Dermis blood vessel endothelial cell (primary cell): ENCODE measurements at regions not wholly inside any gene's neighbourhood (a gene's known extent, or its start where the extent isn't known, plus 50 kb on each side); places are given as distances from the start of the nearest gene placed in this dataset.
"Not testable (repeated sequence)": the region's sequence is repeated elsewhere in the genome, so short reads cannot be mapped to it uniquely, and the experiment has no call there.

Source experiments
- DNase-seq: peaks from one replicate; pipeline ENCODE4 v3.0.0; 2010

DNA sequence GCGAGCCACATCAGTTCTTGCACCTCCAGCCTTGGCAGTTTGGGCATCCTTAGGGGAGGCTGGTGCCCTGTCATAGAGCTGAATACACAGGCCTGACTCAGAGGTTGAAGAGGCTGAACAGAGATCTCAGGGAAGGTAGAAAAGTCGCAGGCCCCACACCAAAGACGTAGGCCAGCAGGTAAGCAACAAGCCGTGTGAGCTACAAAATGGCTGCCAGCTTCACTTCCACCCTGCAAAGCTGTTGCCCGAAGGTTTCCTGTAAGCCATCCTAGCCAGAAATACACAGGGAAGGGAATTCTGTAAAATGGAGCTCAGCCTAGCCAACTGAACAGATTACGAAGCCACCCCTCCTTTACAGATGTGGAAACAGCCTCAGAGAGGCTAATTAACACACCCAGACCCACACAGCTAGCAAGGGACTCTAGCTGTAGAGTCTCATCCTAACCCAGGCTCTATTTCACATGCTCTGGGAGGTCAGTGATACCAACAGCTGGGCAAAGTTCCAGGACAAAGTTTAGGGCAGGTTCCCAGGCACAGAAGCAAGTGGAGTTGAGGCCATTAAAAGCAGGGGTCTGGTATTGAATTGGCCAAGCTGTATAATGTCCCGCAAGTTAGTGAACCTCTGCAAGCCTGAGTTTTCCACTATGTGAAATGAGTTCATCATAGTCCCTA is 66.3 kb upstream of the RASGRF1 start:
- DNase-seq: no peak

DNA sequence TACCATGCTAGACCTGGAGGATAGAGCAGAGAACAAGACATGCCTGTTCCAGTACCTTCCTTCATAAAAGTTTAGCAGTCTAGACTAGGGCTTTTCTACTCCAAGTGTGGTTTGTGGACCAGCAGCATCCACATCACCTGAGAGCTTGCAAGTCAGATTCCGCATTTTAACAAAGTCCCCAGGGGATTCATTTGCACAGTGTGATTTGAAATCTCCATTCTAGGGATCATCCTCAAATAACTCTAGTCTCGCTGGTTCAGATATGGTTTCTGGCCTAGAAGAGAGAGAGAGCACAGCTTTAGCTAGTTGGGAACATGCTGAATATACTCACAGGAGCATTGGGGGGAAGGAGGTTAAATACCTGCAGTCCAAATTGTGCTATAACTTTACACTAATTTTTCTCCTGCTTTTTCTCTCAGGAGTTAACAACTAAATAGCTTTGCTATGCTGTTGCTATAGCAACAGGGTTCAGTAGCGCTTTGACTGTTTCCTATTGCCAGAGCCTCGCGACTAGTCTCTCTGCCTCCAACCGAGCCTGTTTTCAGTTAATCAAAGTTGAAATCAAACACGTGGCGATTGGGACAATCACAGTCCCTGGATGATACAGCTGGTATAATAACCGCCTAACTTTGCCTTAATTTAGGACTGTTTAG is 64.0 kb upstream of the RASGRF1 start:
- DNase-seq: no peak

DNA sequence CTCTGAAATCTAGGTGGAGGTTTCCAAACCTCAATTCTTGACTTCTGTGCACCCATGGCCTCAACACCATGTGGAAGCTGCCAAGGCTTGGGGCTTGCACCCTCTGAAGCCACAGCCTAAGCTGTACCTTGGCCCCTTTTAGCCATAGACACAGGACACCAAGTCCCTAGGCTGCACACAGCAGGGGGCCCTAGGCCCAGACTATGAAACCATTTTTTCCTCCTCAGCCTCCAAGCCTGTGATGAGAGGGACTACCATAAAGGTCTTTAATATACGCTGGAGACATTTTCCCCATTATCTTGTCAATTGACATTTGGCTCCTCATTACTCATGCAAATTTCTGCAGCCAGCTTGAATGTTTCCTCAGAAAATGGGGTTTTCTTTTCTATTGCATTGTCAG is 53.7 kb upstream of the RASGRF1 start:
- not testable (repeated sequence) for DNase-seq

DNA sequence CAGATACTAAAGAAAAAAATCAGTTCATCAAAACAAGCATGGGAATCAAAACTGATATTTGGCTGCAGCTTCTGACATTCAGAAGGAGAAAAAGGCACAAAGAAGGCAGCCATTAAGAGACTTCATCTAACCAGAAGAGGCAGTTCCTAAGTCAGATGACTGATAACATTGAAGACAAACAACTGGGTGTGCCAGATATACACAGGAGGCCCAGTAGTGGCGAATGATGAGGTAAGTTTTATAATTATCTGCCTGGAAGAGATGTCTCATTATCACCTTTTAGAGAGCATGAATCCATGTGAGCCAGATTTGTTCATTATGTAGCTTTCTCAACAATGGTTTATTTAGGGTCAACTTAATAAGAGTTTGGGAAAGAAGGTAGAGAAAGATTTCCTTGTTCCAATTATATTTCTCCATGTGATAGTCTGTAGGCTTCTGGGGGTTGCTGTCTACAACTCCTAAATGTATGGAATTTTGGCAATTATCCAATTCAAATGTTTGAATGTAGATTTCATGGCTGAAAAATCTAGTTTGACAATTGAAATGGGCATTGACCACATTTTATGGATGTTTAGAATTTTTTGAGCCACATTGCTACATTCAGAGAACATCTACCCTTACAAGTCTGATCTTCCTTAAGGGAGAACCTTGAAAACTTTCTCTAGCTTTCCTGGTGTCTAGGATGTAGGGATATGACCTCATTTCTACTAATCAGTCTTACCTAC is 50.4 kb upstream of the RASGRF1 start:
- DNase-seq: no peak
